ENCODE measurements at regions not wholly inside any gene's neighbourhood (a gene's known extent, or its start where the extent isn't known, plus 50 kb on each side); places are given as distances from the start of the nearest gene placed in this dataset.
A peak's percentile ranks its signal among the peaks of the same experiment; 100 is the strongest.

GRCh38 chr18:67875944-67876343 is 359.4 kb upstream of the DSEL start:
- no peak for TF ChIP-seq CTCF (conservative IDR thresholded peaks at IDR 0.05; ENCODE audit: low read depth, low read length)
- DNase-seq (ENCODE audit: low read depth), result no peak
- H3K4me3 ChIP-seq (ENCODE audit: low read depth, low read length), result no peak overlapping the region

GRCh38 chr18:67875060-67875459 is 358.5 kb upstream of the DSEL start:
- DNase-seq (ENCODE audit: low read depth), result peak; percentile 20
- TF ChIP-seq CTCF (conservative IDR thresholded peaks at IDR 0.05; ENCODE audit: low read depth, low read length), result no peak
- H3K4me3 ChIP-seq (ENCODE audit: low read depth, low read length), result no peak overlapping the region

GRCh38 chr18:67865400-67865799 is 348.9 kb upstream of the DSEL start:
- TF ChIP-seq CTCF (conservative IDR thresholded peaks at IDR 0.05; ENCODE audit: low read depth, low read length), result no peak
- H3K4me3 ChIP-seq (ENCODE audit: low read depth, low read length), result no peak overlapping the region
- DNase-seq (ENCODE audit: low read depth), result no peak

GRCh38 chr18:67864677-67865340 is 348.3 kb upstream of the DSEL start:
- no peak overlapping the region for H3K4me3 ChIP-seq (ENCODE audit: low read depth, low read length)
- TF ChIP-seq CTCF (conservative IDR thresholded peaks at IDR 0.05; ENCODE audit: low read depth, low read length), result no peak
- DNase-seq (ENCODE audit: low read depth), result no peak

GRCh38 chr18:67862069-67862468 is 345.5 kb upstream of the DSEL start:
- H3K4me3 ChIP-seq (ENCODE audit: low read depth, low read length), result no peak overlapping the region
- no peak for TF ChIP-seq CTCF (conservative IDR thresholded peaks at IDR 0.05; ENCODE audit: low read depth, low read length)
- DNase-seq (ENCODE audit: low read depth), result no peak

GRCh38 chr18:67854340-67854739 is 337.8 kb upstream of the DSEL start:
- DNase-seq (ENCODE audit: low read depth), result no peak
- no peak overlapping the region for H3K4me3 ChIP-seq (ENCODE audit: low read depth, low read length)
- no peak for TF ChIP-seq CTCF (conservative IDR thresholded peaks at IDR 0.05; ENCODE audit: low read depth, low read length)

- no peak overlapping the region for H3K4me3 ChIP-seq (ENCODE audit: low read depth, low read length)
- no peak for TF ChIP-seq CTCF (conservative IDR thresholded peaks at IDR 0.05; ENCODE audit: low read depth, low read length)
- no peak for DNase-seq (ENCODE audit: low read depth)
Observed at GRCh38 chr18:67846422-67847098, 330.0 kb upstream of the DSEL start.

All from epithelial cell of proximal tubule (primary cell).